Right renal cortex interstitium (tissue), 3 donors: ENCODE measurements at regions not wholly inside any gene's neighbourhood (a gene's known extent, or its start where the extent isn't known, plus 50 kb on each side); places are given as distances from the start of the nearest gene placed in this dataset.
A peak's percentile ranks its signal among the peaks of the same experiment; 100 is the strongest.
"Not testable (repeated sequence)": the region's sequence is repeated elsewhere in the genome, so short reads cannot be mapped to it uniquely, and the experiment has no call there.

Experiments used
- DNase-seq, 3 donors: peaks; one replicate each; pipeline ENCODE4 v3.0.0-alpha.2; 2013; ENCODE audit warnings: low read depth in 3 of 3, low spot score in 2 of 3

DNA sequence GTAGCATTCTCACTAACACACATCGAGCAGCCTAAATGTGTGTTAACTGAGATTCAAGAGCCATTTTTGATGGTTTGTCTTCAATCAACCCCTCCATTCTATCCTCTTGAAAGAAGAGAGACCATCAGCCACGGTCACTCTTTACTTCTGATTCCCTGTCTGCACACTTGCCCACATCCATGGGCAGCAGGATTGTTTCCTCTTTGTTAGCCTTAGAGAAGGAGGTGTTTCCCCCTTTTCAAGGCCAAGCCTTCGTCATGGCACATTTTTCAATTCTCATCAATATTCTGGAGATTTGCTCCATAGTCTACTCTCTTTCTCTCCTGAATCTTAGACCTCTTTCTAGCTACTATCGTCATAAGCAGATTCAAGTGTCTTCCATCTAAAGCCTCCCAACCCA lies 522.4 kb upstream of the NAALADL2 start:
- DNase-seq = no peak

DNA sequence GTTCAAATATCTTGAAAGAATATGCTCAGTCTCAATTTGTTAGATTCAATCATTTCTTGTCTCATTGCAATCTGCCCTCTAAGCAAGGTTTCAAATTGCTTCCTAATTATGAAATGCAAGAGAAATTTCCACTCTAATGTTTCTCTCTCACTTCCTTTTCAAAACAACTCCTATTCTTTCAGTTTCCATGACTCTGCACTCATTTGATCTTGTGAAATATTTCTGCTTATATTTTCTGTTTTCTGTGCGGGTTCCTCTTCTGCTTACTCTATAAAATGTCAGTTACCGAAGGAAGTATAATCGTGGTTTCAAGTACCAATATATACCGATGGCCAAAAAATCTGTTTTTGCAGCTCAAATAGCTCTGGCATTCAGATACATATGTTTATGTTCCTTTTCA lies 521.9 kb upstream of the NAALADL2 start:
- no peak for DNase-seq

DNA sequence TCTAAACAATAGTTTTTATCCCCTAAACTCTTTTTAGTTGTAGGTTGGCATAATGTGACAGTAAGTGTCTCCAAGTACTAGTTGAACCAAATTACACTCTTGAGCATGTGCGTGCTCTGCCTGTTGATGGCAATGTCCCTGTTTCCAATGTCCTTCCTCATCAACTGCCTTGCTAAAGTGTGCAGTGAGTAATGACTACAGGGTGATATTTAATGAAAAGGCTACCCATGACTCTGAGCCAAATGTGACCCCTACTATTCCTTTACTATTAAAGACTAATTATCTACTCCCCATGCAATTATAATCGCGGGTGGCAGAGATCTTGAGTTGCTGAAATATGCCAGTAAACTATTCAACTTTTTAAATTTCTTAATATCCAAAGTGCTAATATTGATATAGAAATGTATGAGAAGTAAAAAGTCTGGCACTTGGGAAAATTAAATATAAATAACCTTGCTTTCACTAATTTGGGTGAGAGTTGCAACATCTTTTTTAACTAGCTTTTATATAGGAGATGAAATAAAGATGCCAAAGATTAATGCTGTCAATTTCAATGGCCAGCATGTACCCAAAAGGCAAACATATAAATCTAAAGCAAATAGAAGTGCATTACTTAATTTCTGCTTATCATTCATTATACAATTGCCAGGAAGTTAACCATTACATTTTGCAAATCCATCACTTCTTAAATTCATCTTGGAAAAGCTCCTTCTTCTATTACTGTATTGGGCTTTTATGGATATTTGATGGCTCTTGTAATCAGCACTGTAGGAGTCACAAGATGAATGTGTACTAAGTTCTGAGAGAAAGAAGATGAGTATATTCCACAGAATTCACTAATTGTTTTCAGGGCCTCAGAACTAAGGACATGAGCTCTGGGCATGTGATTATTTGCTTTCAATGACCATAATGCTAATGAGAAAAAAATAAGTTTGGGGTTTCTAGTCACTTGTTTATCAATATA lies 518.2 kb upstream of the NAALADL2 start:
- DNase-seq = no peak

DNA sequence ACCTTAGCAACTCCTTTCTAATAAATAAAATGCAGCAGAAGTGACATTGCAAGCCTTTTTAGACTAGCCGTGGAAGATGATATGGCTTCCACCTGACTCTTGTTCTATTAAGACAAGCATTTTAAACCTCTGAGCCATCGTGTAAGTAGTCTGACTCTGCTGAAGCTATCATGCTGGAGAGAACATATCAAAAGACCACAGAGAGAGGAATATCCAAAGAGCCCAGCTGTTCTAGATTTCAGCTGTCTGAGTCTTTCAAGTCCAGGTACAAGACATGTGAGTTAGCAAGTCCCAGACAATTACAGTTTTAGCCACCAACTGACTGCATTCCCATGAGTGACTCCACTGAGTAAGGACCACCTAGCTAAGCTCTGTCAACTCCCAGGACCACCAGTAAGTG lies 517.0 kb upstream of the NAALADL2 start:
- DNase-seq = no peak

DNA sequence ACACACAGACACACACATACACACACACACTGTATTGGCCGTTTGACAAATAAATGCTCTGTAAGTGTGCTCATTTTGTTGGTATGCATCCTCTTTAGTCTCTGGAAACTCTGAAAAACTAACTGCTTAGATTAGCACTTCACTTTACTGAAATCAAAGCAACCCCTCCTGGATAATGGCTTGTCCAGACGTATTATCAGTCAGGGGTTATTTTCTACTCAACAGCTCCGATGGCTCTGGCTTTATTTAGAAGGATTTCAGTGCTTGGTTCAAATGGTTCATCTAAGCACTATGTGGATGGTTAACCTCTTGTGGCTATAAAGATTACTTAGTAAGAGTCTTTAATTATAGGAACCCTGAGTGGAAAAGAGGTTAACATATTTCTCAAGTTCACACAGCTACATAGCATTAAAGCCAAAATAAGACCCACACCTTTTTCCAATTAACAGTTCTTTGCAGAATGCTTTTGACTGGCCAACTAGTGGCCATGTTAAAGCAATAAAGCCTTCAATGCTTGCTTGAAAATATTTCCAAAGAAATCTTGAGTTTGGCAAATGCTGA lies 516.1 kb upstream of the NAALADL2 start:
- DNase-seq = no peak

DNA sequence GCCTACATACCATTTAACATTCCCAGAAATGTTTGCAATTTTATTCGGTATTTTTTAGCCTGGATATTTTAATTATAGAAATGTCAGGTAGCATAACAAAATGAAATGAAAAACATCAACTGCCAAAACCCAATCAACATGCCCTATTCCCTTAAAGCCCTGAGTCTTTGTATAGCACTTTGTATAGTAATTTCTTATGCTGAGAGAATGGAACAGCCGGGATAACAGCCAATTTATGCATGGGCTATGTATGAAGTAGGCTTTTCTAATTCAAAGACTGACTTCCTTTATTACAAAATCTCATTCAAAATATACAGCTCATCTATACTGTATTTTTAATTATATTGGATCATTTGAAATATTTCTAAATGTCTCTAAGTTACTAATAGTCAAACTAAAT lies 513.0 kb upstream of the NAALADL2 start:
- no peak for DNase-seq

DNA sequence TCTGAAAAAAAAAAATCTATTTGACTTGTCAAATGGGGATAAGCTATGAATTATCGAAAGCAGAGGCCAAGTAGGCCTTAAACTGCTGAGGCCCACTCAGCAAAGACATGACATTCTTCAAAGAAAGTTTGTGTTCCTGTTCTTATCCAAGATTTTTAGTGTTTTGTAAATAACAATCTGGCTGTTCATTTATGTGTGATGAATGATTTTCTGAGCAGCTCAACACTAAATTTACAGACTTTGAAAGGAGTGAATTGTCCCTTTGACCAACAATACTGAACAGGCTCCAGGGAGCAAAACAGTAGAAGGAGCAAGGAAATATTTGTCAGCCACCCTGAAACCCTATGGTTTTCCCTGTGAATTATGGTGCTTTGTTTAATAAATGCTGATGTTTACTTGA lies 512.6 kb upstream of the NAALADL2 start:
- peak in 1 of 3 donors; percentile 2 for DNase-seq

DNA sequence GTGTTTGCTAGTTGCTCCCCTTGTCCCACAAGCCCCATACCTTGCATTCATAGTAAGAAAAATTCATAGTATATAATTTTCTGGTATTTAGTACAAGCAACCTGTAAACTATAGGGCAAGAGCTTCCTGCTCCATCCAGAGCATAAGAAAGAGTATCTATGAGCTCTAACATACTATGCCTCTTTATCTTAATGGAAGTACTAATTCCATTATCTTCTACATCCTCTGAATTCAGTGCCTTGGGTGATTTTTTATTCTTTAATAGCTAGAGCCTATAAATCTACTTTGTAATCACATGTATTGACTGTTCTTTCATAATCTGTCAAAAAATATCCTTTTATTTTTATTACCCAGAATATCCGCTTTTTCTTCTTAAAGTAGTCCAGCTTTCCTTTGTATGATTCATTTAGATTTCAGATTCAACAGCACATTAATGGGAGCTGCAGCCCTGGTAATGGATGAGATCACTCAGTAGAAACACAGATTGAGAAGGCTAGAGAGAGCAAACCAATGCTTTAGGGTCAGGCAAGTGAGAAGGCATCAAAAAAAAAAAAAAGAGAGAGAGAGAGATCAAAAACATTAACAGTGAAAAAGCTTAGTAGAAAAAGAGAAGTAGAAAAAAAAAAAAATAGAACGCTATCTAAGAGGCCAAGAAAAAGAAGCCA lies 511.5 kb upstream of the NAALADL2 start:
- no peak for DNase-seq

DNA sequence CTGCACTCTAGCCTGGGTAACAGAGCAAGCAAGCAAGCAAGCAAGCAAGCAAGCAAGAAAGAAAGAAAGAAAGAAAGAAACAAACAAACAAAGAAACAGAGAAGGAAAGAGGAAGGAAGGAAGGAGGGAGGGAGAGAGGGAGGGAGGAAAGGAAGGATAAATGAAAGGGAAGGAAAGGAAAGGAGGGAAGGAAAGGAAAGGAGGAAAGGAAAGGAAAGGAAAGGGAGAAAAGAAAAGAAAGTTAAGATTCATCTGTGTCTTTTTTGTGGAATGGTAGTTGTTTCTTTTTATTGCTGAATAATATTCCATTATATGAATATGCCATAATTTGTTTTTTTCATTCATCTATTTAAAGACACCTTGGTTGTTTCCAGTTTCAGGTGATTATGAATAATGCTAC lies 506.9 kb upstream of the NAALADL2 start:
- no peak for DNase-seq

DNA sequence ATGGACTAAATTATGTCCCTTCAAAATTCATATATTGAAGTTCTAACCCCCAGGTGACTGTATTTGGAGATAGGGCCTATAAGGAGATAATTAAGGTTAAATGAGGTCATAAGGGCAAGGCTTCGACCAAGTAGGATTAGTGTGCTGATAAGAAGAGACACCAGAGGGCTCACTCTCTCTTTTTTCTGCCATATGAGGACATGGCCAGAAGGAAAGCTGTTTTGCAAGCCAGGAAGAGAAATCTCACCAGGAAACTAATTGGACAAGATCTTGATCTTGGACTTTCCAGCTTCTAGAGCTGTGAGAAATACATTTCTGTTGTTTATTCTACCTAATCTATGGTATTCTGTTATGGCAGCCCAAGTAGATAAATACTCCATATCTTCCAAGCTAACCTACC lies 503.6 kb upstream of the NAALADL2 start:
- DNase-seq = no peak

DNA sequence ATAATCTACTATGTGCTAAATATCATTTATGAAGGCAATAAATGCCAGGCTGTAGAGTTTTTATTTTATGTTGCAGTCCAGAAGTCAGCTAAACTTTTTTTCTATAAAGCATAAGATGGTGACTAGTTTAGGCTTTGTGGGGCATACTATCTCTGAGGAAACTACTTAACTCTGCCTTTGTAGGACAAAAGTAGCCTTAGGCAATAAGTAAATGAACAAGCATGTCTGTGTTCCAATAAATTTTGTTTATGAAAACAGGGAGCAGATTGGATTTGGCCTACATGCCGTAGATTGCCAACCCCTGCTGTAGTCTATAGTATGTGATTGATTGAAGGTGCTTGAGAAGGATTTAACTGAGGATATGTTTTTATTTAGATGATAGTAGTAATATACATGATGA lies 502.5 kb upstream of the NAALADL2 start:
- no peak for DNase-seq

DNA sequence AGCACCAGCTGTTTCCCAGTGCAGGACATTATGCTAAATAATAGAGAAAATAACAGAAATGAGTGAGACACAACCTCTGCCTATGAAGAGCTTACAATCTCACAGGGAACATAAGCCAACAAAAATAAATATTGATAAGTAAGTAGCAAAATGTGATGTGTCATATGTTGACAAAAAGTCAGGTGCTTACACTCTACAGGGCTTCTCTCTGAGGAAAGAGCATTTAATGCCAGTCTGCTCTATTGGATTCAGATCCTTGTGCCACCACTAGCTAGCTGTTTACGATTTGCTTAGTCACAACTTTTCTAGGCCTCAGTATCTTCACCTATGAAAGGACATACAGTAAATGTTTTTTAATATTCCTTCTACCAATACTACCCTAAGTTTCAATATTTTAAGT lies 500.9 kb upstream of the NAALADL2 start:
- DNase-seq = no peak

DNA sequence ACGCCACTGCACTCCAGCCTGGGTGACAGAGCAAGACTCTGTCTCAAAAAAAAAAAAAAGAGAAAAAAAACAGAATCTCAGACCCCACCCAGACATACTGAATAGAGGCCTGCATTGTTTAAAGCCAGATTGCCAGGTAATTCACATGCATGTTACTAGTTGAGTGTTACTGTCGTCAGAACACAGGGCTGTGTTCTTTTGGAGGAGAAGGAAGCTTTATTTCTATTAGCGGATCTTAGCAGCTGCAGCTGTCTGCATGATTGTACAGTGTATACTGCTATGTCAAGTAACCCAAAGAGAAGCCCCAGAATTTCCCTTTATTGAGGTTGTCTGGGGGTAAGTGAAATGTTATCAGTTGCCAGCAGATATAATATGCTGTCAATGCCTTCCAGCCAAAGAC lies 496.6 kb upstream of the NAALADL2 start:
- no peak for DNase-seq

DNA sequence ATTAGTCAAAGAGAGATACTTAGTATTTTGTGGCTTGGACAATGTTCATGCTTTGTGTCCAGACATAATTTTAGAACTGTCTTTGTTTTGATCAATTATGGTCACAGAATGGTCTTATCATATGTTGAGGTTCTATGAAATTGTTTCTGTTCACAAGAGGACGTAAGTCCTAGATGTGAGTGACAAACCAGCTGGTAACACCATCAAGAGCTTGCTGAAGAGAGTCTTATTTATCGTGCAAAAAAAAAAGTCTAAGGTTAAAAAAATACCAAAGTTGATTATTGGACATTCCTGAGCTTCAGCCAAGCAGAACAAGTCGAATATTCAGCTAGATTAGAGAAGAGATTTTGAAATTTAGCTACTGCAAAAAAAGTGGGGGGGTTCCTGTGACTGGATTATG lies 495.9 kb upstream of the NAALADL2 start:
- no peak for DNase-seq

DNA sequence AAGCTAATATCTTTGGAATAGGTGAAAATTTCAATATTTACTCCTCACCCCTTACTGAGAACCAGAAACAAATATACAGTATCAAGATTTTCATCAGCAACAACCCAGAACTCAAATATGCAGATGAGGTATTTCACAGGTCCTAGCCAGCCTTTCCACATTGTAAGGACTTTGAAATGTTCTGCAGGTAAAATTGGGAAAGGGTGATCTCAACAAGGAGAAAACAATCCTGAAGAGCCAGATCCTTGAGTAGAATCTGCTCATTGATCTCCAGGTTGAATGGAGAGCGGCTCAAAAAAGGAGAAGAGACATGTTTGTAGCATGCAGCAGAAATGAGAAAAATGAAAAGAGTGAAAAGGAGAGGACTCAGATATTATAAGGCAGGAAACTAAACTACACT lies 493.3 kb upstream of the NAALADL2 start:
- DNase-seq = no peak

DNA sequence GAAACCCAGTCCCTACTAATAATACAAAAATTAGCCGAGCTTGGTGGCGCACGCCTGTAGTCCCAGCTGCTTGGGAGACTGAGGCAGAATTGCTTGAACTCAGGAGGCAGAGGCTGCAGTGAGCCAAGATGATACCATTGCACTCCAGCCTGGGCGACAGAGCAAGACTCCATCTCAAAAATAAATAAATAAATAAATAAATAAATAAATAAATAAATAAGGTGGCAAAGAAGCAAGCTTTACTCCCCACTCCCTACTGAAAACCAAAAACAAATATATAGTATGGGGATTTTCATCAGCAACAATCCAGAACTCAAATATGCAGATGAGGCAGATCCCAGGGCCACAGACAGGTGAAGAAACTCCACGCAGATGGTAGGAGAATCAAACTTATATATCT lies 492.2 kb upstream of the NAALADL2 start:
- not testable (repeated sequence) for DNase-seq

DNA sequence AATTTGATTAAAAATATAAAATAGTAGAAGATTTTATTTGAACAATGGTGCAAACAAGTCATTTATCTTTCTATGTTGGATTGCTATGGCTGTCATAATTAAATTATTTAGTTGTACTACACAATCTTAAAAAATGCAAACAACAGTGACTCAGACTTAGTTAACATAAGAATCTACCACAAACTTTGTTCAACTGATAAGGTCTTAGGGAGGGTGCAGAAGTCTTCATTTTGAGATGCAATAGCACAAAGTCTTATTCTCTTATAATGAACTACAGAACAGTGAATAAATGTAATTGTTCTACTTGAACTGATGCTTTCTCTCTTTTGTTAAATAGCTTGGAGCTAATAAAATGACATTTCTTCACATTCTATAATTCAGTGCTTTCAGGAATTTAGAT lies 482.8 kb upstream of the NAALADL2 start:
- no peak for DNase-seq

DNA sequence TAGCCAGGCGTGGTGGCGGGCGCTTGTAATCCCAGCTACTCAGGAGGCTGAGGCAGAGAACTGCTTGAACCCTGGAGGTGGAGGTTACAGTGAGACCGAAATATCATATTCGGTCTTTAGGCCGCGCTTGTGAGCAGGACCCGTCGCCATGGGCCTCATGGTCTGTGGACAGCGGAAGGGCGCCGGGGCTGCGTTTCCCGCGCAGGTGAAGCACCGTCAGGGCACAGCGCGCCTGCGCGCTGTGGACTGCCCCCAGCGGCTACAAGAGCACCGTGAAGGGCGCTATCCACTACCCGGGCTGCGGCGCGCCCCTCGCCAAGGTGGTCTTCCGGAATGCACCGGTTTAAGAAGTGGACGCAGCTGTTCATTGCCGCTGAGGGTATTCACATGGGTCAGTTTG lies 482.0 kb upstream of the NAALADL2 start:
- no peak for DNase-seq

DNA sequence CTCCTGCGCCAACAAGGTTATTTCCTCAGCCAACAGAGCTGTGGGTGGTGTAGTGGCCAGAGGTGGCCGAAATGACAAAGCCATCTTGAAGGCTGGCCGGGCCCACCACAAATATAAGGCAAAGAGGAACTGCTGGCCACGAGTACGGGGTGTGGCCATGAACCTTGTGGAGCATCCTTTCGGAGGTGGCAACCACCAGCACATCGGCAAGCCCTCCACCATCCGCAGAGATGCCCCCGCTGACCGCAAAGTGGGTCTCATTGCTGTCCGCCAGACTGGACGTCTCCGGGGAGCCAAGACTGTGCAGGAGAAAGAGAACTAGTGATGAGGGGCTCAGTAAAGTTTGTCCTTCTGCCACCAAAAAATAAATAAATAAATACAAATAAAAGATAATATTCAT lies 481.4 kb upstream of the NAALADL2 start:
- no peak for DNase-seq

DNA sequence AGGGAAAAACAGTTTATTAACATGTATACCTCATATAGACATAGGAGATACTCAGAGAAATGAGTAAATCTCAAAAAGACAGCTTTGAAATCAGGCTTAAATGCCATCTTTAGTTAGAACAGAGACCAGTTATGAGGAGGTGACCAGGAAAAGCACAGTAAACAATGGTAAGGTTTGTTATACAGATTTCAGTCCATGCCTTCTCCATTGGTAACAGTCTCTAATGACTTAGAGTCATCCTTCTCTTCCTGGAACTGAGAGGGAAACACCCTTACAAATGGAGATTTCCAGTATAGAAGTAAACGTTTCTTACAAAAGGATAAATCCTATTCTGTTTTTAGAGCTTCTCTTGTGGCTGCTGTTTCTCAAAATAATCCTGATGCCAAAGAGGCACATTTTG lies 476.3 kb upstream of the NAALADL2 start:
- DNase-seq = no peak

DNA sequence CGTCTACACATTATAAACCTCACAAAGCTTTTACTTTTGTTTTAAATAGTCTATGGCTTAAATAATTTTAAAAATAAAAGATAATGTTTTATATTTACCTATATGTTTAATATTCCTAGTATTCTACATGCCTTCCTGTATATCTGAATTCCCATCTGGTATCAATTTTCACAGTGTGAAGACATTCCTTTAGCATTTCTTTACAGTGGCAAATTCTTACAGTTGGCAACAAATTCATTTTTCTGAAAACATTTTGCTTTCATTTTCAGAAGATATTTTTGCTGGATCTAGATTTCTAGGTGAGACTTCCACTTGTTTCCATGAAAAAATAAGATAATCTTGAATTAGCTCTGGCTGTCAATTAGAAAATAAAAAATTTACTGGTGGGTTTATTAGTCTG lies 471.4 kb upstream of the NAALADL2 start:
- no peak for DNase-seq

DNA sequence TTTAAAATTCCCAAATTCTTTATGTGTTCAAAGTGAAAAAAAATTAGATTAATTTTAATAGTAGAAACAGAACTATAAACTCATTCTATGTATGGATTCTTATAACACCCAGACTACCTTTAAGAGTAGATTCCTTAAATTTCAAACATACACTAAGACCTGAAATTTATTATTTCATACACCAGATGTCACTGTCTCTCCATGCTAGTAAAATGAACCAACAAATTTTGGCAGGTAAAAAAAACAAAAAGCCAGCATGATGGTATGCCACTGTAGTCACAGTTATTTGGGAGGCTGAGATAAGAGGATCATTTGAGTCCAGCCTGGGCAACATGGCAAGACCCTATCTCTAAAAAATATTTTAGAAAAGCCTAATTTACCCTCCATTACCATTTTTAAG lies 461.3 kb upstream of the NAALADL2 start:
- DNase-seq = no peak
